ENCODE measurements at regions not wholly inside any gene's neighbourhood (a gene's known extent, or its start where the extent isn't known, plus 50 kb on each side); places are given as distances from the start of the nearest gene placed in this dataset.

DNA sequence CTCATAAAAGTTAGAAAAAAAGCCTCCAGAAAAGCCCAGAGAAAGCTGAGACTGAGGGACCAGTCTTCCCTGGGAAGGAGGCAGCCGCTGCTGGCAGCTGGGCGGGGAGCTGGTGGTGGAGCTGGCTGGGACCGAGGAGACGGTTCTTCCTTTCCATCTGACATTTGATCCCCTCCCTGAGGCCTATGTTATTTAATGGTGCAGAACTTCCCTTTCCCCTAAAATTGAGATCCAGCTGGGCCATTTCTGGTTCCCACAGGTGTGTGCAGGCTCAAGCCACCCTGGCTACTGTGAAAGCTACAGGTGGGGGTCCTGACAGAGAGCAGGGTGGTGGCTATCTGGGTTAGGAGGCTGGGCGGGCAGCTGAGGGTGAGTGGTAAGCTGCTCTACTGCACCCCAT is 81.5 kb upstream of the FZD7 start:
- Histone ChIP-seq H3K4me1 (peaks cover 0 to 23% (median 9%) of the 10 kb centered on the region in 9 donors), H3K4me3 (no peak overlapping the region), H3K9me3 (no peaks in the 10 kb centered on the region), H3K27ac (no peak overlapping the region), H3K27me3 (peaks cover 0 to 21% (median 16%) of the 10 kb centered on the region in 7 donors), H3K36me3 (no peaks in the 10 kb centered on the region)
- DNase-seq, result no peak
- TF ChIP-seq, protein P1, sequence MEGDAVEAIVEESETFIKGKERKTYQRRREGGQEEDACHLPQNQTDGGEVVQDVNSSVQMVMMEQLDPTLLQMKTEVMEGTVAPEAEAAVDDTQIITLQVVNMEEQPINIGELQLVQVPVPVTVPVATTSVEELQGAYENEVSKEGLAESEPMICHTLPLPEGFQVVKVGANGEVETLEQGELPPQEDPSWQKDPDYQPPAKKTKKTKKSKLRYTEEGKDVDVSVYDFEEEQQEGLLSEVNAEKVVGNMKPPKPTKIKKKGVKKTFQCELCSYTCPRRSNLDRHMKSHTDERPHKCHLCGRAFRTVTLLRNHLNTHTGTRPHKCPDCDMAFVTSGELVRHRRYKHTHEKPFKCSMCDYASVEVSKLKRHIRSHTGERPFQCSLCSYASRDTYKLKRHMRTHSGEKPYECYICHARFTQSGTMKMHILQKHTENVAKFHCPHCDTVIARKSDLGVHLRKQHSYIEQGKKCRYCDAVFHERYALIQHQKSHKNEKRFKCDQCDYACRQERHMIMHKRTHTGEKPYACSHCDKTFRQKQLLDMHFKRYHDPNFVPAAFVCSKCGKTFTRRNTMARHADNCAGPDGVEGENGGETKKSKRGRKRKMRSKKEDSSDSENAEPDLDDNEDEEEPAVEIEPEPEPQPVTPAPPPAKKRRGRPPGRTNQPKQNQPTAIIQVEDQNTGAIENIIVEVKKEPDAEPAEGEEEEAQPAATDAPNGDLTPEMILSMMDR (IDR thresholded peaks at IDR 0.05), result no peak
- WGBS, 2 donors, result 69 to 78% methylated on average over 5 of the region's 5 CpGs
- intact Hi-C loops (cut with DNase I), result loop anchor here in 1 of 10 donors (5.0 to 10.0 kb wide), 2 partner anchors 70 to 83 kb away; partner anchors contain the start of gene FZD7
- ATAC-seq, result no peak

DNA sequence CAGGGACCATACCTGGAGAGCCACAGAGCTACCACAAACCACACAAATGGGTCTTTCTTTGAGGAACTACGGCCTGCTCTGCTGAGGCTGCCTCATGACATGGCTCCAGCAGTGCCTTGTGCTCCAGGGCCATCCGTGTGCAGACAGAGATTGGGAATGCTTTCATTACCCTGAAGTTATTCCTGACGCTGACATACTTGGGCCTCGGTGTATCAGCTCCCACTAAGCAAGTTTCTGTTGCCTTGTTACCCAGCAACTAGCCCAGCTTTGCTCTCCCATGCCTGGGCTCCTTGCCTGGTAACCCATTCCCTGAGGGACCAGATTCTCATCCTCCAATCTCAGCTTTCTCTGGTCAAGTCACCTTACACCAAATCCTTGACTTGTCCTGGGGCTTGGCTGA is 80.3 kb upstream of the FZD7 start:
- intact Hi-C loops (cut with DNase I), result loop anchor here in 1 of 10 donors (5.0 to 10.0 kb wide), 2 partner anchors 71 to 81 kb away; partner anchors contain the start of gene FZD7

DNA sequence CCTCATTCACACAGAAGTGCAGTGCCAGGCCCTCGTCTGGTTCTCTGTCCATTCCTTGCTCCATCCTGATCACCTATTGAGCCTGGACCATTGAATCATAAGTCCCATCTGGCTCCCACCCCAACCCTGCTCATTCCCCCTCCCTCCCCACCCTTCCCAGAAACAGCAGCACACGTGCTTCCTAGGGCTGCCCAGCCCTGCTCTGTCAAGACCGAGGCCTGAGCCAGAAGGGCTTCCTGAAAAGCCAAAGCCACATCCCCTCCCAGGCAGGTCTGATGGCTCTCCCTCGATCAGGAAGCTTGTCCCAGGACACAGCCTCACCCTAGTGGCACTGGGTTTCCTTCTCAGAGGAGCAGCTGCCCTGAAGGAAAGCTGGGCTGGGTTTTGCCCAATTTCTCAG is 79.8 kb upstream of the FZD7 start:
- intact Hi-C loops (cut with DNase I), result loop anchor here in 1 of 10 donors (5.0 to 10.0 kb wide), 2 partner anchors 72 to 81 kb away; partner anchors contain the start of gene FZD7
- TF ChIP-seq, protein P1 (IDR thresholded peaks at IDR 0.05), result no peak
- 32 to 48% methylated on average over 4 of the region's 4 CpGs for WGBS, 2 donors
- Histone ChIP-seq H3K36me3 (no peaks in the 10 kb centered on the region), H3K27ac (no peak overlapping the region), H3K4me3 (no peak overlapping the region), H3K4me1 (peaks cover 0 to 23% (median 9%) of the 10 kb centered on the region in 9 donors), H3K27me3 (peaks cover 0 to 14% (median 7%) of the 10 kb centered on the region in 7 donors), H3K9me3 (no peaks in the 10 kb centered on the region)
- ATAC-seq, result peak in 5 of 8 donors; percentile 9 to 53 (median 32)
- DNase-seq, result no peak

More for the DNA sequence above, 80.3 kb upstream of the FZD7 start:
- Histone ChIP-seq H3K4me1 (peaks cover 0 to 23% (median 9%) of the 10 kb centered on the region in 9 donors), H3K4me3 (no peak overlapping the region), H3K27me3 (peaks cover 0 to 14% (median 12%) of the 10 kb centered on the region in 7 donors), H3K27ac (peak overlapping the region in 2 of 10 donors; percentile 17 to 41), H3K36me3 (no peaks in the 10 kb centered on the region), H3K9me3 (no peaks in the 10 kb centered on the region)
- TF ChIP-seq, protein P1 (IDR thresholded peaks at IDR 0.05), result no peak
- ATAC-seq, result peak; percentile 67 to 95 (median 86)
- peak in 1 of 2 donors; percentile 50 for DNase-seq
- WGBS, 2 donors, result 54 to 67% methylated on average over 4 of the region's 4 CpGs

DNA sequence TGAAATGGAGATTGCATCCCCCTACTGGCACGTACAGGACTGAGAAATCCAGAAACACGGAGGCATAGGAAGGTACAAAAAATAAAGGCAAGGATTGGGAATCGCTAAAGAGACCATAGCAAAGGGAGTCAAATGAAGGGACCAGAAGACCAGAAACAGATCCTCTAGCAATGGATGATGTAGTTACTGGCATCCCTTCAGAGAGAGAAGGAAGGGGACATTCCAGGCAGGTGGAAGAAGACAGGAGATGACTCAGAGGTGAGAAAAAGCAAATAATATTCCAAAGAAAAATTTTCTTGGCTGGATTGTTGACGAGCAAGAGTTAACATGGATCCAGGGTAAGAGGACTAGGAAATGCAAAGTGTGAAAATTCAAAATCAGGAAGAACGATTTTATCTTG is 78.4 kb upstream of the FZD7 start:
- no peak overlapping the region for H3K27ac ChIP-seq
- TF ChIP-seq, protein P1 (IDR thresholded peaks at IDR 0.05), result no peak
- H3K9me3 ChIP-seq, result no peaks in the 10 kb centered on the region
- H3K4me1 ChIP-seq, result peaks cover 0 to 23% (median 9%) of the 10 kb centered on the region in 9 donors
- no peak for ATAC-seq
- peaks cover 0 to 5% (median 0%) of the 10 kb centered on the region in 7 donors for H3K27me3 ChIP-seq
- H3K4me3 ChIP-seq, result no peak overlapping the region
- WGBS, 2 donors, result 73 to 74% methylated on average over 5 of the region's 5 CpGs
- H3K36me3 ChIP-seq, result no peaks in the 10 kb centered on the region
- no peak for DNase-seq
- intact Hi-C loops (cut with DNase I), result loop anchor here in 1 of 10 donors (10.0 kb wide), 1 partner anchor 80 kb away; the partner anchor contains the start of gene FZD7
